Retinal pigment epithelial cell (primary cell): ENCODE measurements at regions not wholly inside any gene's neighbourhood (a gene's known extent, or its start where the extent isn't known, plus 50 kb on each side); places are given as distances from the start of the nearest gene placed in this dataset.

ENCODE experiments used
- DNase-seq: peaks from one replicate; pipeline ENCODE4 v3.0.0-alpha.2; 2010; ENCODE audit warnings: low read depth
- H3K4me3 ChIP-seq: 2 replicates; pipeline ENCODE4 v1.5.1; 2011; ENCODE audit warnings: mild to moderate bottlenecking, low read length, control low read depth, moderate library complexity
- TF ChIP-seq, protein P1 (sequence below): conservative IDR thresholded peaks from 2 replicates; pipeline ENCODE4 v1.5.1; 2011; ENCODE audit warnings: low read depth, low read length, control low read depth, inconsistent platforms

DNA sequence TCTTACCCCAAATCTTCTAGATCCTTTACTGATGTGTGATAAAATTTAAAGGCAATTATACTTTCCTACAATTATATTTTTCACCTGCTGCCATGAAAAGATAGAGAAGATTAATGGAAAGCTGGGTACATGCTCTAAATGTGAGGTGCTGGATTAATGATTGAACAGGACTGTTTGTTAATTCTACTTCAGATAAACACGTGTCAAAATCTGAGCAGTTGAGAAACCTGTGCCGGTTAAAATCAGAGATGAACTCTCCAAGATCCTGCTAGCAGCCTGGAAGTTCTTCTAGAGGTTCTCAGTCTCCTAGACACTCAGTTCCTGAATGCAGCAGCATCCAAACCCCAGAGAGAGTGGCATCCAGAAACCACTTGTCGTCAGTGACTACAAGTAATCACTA, 69.2 kb downstream of the INHBA start:
- TF ChIP-seq, protein P1, sequence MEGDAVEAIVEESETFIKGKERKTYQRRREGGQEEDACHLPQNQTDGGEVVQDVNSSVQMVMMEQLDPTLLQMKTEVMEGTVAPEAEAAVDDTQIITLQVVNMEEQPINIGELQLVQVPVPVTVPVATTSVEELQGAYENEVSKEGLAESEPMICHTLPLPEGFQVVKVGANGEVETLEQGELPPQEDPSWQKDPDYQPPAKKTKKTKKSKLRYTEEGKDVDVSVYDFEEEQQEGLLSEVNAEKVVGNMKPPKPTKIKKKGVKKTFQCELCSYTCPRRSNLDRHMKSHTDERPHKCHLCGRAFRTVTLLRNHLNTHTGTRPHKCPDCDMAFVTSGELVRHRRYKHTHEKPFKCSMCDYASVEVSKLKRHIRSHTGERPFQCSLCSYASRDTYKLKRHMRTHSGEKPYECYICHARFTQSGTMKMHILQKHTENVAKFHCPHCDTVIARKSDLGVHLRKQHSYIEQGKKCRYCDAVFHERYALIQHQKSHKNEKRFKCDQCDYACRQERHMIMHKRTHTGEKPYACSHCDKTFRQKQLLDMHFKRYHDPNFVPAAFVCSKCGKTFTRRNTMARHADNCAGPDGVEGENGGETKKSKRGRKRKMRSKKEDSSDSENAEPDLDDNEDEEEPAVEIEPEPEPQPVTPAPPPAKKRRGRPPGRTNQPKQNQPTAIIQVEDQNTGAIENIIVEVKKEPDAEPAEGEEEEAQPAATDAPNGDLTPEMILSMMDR, result no peak
- DNase-seq, result no peak
- H3K4me3 ChIP-seq, result no peak overlapping the region

DNA sequence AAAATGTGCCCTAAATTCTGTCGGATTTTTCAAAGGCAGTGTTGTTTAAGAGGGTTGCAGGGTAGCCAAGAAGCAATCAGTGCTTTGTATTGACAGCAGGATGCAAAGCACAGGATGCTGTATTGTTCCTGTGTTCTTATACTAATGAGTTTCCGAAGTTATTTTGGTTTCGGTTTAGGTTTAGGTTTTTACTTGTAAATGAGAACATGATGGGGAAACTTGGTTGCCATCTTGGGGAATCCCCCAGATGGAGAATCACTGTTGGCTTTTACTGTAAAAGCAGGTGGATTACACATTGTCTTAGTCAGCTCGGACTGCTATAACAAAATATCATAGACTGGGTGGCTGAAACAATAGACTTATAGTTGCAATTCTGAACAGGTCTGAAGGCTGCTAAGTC, 72.1 kb downstream of the INHBA start:
- no peak overlapping the region for H3K4me3 ChIP-seq
- TF ChIP-seq, protein P1, result no peak

DNA sequence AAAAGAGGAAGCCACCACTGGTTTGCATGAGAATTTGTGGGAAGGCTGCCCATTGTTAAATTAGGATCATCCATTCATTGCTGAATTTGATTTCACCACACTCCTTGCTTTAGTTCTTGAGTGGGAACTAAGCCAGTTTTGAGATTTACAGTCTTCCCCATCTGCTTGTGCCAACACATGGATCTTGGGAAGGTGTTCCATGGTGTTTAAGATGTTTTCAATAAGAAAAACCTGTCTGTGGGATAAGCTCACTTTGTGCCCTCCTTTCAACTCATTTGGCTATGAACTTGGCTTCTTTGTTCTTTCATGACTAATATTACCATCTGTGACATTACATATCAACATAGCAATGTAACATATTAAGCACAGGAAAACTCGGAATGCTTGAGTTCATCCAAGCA, 73.2 kb downstream of the INHBA start:
- H3K4me3 ChIP-seq, result no peak overlapping the region
- TF ChIP-seq, protein P1, result no peak
- no peak for DNase-seq

More for the DNA sequence above, 72.1 kb downstream of the INHBA start:
- DNase-seq, result no peak

DNA sequence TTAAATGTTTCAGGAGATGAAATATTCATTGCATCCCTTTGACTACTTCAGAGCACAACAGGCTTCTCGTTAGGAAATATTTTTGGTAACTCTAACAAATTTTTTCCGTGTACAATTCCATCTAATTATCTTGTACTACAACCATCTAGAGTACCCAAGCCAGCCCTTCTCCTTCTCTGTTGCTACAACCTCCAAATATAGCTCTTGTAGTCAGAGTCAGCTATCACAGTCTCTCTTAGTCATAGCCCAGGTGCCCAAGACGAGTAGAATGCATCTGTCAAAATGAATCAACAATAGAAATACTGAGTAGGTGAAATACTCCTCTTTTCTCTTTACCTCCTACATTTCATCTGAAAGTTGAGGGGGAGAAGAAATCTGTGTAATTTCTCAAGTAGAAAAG, 74.0 kb downstream of the INHBA start:
- no peak overlapping the region for H3K4me3 ChIP-seq
- DNase-seq, result no peak
- TF ChIP-seq, protein P1, result no peak

DNA sequence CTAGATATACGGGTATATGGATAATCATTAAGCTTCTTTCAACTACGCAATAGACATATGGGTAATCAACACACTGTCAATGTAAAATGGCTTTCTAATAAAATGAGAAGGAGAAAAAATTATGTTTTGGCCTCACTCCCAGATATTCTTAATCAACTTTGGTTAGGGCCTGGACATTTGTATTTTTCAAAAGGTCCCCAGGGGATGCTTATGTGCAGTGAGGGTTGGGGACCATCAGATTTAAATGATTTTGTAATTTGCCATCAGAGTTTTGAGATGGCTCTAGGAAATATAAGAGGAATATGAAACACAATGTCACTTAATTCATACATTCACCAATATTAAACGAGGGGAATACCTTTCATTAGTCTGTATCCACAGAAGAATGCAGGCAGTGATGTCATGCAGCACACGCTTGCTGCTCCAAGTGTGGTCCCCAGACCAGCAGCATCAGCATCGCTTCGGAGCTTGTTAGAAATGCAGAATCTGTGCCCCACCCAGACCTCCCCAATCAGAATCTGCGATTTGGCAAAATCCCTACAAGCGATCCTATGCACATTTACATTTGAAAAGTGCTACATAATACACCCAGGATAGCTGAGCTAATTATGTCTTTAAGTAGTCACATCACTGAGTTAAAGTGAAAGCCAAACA, 75.1 kb downstream of the INHBA start:
- TF ChIP-seq, protein P1, result no peak
- DNase-seq, result no peak
- no peak overlapping the region for H3K4me3 ChIP-seq

DNA sequence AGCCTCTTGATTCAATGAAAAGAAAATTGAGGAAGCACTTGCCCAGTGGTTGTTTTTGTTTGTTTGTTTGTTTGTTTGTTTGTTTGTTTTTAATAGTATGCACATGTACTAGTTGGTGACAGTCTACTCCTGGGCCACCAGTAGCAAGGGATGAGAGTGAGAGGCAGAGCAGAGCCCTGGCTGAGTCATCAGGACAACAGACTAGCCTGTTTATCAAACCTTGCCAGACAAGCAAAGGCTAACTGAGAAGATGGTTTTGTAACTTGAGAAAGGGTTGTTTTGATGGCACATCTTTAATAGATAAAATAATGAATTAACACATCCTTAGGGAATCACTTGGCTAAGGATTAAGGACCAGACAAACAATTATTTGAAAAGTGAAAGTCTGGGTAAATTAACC, 78.1 kb downstream of the INHBA start:
- no peak overlapping the region for H3K4me3 ChIP-seq
- DNase-seq, result no peak
- TF ChIP-seq, protein P1, result no peak
